ENCODE measurements at regions not wholly inside any gene's neighbourhood (a gene's known extent, or its start where the extent isn't known, plus 50 kb on each side); places are given as distances from the start of the nearest gene placed in this dataset.

DNA sequence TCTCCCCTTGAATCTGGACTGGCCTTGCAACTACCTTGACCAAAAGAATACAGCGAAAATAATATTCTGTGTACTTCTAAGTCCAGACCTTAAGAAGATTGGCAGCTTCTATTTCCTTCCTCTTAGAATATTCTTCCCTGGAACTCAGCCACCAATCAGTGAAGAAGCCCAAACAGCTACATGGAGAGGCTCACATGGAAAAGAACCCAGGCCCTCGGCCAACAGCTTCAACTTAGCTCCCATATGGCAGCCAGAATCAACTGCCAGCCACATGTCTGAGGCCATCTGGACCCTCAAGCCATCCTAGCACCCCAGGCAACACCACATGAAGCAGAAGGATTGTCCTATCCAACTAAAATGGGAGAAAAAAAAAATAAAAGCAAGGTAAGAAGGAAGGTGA lies 178.8 kb downstream of the IBTK start:
- no peak for DNase-seq

DNA sequence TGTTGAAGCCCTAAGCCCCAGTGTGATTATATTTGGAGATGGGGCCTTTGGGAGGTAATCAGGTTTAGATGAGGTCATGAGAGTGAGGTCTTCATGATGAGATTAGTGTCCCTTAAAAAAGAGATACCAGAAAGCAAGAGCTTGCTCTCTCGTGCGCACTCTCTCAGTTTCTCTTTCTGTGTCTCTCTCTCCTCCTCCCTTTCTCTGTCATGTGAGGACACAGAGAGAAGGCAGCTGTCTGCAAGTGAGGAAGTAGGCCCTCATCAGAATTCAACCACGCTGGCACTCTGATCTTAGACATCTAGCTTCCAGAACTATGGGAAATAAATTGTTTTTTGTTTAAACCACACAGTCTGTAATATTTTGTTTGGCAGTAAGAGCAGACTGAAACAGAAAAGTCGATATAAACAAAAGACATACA lies 180.5 kb downstream of the IBTK start:
- no peak for DNase-seq

DNA sequence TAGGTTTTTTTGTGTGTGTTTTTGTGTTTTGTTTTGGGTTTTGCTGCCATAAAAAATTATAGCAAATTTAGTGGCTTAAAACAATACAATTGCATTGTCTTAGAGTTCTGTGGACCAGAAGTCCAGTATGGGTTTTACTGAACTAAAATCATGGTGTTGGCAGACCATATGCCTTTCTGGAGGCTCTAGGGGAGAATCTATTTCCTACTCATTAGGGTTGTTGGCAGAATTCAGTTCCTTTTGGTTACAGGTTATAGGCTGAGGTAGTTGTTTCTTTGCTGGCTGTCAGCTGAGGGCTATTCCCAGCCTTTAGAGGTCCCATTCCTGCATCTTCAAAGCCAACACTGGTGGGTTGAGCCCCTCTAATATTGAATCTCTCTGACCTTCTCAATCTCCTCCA lies 181.3 kb downstream of the IBTK start:
- DNase-seq, result no peak

DNA sequence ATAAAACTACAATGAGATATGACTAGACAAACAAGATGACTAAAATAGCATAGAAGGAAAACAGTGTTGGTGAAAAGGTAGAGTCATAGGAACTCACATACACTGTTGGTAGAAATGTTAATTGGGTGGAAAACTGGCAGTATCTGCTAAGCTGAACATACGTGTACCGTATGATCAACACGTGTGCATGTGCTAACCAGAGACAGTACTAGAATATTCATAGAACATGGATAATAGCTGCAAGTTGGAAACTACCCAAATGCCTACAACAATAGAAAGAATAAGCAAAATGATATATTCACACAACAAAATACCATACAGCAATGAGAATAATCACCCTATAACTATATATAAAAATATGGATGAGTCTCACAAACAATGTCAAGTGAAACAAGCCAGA lies 184.0 kb downstream of the IBTK start:
- no peak for DNase-seq

DNA sequence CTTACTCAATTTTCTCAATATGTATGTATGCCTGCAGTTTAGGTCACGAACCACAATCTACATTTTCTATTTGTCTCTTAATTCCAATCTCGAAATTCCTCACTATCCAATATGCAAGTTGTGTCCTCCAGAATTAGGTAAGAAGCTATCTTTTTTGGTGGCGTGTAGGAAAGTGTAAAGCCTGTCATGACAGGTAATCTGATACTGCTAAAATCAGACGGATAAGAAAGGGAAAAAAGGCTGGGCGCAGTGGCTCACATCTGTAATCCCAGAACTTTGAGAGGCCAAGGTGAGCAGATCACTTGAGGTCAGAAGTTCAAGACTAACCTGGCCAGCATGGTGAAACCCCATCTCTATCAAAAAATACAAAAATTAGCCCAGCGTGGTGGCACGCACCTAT lies 185.3 kb downstream of the IBTK start:
- no peak for DNase-seq

DNA sequence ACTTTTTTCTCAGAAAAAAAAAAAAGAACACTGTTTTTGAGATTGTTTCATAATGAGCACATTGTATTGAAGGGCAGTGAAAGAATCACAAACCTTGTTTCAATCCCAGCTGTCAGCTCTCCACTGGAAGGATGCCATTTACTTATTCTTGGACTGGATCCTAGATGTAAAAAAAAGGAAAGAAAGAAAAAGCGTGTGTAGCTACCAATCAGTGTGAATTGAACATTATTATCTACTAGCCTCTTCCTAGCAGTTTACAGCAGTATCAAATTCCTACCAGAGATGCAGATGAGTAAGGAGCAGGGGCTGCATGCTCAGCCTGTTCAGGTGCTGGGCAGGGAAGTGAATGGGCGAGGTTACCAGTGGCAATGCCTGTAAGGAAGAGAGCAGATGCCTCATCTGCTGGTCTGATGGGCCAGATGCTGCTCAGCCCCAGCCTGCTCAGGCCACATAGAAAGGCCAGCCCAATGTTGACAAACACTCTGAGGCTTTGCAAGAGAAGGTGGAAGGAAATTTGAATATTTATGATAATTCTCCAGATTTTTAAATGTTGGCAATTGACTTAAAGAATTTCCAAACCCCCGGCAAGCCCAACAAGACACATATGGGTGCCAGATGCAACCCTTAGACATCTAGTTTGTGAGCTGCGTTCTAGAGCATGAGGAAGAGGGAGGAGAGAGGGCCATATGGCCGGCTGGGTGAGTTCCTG lies 189.5 kb downstream of the IBTK start:
- peak; percentile 44 for DNase-seq

DNA sequence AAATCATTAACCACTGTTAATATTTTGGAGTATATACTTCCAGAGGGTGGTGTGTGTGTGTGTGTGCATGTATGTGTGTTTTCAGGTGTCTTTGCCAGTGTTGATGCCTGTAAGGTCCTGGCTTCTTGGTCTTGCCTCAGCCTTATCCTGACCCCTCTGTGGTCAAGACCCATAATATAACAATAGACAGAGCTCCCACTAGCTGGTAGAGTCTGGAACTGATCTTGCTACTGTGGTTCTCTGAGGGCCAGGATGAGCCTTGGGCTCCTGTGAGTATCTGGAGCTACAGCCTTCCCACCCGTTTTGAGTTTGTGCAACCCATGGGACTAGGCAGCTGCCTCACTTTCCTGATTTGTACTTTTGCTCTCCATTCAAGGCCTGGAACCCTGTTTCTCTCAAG lies 191.0 kb downstream of the IBTK start:
- no peak for DNase-seq

DNA sequence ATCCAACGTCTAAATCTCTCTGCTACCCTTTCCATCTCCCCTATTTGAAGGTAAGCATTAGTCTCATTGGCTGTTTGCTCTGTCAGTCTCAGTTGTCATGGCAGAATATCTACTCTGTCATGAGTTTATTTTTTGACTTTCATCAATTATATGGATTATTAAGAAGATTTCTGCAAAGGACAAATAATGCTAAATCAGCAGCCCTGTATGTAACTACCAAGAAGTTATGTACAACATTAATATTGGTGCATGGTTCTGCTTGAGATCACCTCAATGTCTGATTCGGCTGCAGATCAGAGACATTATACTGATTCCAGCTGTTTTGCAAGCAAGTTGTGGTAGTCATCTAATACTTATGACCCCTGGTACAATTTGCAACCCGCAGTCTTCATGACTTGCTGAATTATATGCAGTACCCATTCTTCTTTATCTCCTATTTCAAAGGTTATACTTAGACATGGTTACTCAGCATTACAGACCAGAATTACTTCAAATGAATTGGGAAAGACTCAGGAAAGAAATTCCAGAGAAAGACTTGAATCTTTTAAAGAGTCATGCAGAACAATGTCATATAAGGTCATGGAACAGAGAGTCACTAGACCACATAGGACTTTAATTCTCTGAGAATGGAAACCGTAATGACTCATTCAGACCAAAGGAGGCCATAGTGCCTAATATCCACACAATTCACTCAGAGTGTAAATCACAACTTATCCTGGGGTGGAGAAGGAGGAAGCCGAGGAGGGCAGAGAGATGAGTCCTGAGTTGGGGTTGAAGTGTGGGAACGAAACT lies 201.4 kb downstream of the IBTK start:
- DNase-seq, result no peak

DNA sequence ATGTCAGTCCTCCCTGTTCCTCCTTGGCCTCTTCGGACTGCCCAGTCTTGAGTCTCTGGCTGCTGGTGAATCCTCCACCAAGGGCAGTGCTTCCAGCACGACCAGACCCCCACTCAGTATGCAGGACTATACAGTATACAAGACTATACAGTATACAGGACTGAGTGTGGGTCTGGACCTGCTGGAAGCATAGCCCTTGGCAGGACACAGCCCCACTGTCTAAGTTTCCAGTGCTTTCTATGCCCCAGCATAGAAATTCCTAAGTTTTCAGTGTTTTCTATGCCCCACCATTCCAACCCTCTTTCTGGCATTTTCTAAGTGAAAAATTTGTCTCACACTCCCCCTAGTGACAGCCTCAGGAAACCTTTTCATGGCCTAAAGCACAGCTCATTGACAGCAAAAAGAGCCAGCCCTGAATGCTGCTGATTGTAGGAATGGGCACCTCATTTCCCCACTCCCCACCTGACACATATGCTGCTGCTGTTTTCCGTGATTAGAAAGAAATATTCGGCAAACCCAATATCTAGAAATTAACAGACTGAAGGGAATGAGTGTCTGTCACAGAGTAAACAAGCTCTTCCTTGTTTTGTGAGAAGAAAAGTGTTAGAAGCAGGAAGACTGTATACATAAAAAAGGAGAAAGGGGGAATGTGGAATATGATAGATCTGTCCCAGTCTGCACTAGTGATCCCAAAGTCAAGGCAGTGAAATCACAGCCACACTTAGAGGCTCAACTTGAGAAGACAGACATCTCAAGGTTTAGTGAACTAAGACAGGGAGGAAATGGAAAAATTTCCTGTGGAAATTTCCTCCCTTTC lies 206.9 kb downstream of the IBTK start:
- peak; percentile 33 for DNase-seq

DNA sequence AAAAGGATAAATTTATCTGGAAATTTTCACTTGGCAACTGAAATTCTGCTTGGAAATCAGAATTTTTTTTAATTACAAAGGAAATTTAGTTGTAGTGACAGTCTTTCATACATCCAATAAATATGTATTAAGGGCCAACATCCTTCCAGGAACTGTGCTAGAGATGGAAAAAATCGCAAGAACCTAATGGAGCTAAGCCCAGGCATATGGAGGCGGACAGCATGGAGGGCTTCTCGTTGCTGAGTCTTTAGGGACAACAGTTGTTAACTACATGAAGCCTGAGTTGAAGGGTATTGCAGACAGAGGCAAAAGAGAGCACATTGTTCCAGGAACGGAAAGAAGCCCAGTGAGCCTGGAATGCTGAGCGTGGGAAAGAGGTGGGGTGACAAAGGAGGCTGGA lies 208.9 kb downstream of the IBTK start:
- DNase-seq, result no peak

DNA sequence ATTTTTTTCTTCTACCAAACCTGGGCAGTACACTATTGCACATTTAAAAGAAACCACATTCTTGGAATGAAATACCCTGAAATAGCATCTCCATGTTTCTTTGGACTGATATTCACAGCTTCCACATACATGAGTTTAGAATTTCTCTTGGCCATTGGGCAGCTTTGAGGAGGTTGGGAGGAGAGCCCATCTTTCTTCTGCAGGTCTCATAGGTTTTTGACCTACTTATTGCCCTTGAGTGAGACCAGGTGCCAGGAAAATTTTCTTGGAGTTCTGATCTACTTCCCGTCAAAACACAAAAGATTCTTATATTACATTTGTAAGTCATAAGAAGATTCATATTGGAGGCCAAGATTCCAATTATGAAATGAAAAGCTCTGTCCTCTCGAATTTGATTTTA lies 212.0 kb downstream of the IBTK start:
- no peak for DNase-seq

DNA sequence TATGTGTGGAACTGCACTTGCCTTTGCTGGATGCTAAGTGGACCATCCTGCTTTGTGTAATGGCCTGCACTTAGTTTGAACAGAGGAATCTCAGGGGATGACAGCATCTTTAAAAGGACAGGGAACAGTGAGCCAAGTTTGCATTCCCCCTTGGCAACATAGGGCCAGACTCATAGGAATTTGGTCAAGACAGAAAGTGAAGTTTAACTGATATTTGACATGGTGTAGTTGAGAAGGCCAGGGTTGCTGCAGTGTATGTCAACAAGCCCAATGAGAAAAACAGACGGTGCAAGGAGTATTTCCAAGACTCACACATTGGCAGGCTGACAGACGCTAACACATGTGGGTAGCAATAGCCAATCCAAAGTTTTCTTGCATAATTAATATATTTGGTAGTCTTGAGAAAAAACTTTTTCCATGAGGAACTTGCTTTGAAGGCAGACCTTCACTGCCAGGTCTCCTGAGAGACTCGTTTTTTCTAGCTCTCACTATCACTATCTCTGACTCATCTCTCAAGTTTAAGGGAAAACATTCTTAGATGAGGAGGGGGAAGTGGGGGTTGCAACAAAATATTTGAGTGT lies 213.8 kb downstream of the IBTK start:
- DNase-seq, result no peak

DNA sequence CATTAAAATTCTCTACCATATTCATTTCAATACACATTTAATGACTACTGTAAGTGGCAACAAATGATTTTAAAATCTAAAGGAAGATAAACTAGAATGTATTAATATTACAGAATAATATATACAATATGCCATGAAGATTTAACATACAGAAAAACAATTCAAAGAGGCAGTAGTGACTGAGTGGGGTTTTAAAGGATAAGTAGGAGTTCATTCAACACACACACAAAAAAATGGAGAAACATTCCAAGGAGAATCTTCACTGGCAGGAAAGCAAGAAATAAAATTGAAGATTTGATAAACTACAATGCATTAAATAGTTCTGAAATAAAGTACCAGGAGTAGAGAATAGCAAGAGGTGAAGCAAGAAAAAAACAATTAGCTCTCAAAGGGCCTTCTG lies 215.1 kb downstream of the IBTK start:
- no peak for DNase-seq

DNA sequence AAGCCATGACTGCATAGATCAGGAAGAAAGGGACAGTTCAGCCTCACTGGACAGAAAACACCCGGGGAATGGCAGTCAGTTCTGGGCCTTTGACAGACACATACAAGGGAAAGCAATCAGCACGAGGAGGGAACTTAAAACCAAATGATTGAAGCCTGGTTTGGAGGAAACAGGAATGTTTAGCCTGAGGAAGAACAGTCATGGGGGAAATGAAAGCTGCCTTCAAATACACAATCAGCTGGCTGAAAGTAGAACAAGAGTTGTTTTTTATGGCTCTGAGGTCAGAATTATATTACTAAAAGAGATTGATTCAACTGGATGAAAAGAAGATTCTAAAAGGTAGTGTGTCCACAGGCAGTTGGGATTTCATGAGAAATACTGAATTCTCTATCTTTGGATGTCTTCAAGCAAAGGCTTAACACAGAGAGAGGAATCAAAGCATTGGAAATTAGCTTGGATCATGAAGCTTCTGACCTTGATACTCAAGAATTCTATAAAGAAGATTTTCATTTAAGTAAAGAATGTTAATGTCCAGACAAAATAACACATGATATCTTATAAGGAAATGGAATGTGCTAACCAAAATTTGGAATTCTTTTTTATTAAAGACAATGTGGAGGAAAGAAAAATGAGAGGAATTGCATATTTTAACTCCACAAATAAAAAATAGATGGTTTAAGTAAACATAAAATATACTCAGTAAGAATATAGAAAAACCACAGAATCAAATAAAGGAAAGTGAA lies 216.6 kb downstream of the IBTK start:
- no peak for DNase-seq

DNA sequence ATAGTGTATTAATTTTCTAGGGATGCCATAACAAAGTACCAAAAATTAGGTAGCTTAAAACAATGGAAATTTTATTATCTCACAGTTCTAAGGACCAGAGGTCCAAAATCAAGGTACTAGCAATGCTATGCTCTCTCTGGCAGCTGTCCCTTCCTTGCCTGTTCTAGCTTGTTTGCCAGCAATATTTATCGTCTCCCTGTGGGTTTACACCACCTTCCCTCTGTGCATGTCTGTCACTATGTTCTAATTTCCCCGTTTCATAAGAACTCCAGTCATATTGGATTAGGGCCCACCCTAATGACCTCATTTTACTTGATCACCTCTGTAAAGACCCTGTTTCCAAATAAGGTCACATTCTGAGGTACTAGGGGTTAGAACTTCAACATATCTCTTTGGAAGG lies 217.2 kb downstream of the IBTK start:
- DNase-seq, result no peak

DNA sequence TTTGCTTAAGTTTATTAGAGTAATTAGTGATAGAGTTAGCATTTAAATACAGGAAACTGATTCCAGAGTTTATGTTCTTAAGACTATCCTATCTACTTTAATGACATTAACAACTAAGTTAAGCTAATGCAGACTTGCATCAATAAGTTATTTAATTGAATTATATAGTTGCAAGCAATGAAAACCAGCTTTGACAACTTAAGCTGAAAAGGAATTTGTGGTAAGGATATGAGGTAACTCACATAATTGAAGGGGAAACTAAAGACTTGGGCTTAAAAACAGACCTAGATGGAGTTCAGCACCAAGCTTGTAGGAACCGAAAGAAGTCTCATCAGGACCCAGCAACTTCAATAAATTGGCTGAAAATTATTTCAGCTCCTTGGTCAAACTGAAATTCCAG lies 222.3 kb downstream of the IBTK start:
- no peak for DNase-seq

DNA sequence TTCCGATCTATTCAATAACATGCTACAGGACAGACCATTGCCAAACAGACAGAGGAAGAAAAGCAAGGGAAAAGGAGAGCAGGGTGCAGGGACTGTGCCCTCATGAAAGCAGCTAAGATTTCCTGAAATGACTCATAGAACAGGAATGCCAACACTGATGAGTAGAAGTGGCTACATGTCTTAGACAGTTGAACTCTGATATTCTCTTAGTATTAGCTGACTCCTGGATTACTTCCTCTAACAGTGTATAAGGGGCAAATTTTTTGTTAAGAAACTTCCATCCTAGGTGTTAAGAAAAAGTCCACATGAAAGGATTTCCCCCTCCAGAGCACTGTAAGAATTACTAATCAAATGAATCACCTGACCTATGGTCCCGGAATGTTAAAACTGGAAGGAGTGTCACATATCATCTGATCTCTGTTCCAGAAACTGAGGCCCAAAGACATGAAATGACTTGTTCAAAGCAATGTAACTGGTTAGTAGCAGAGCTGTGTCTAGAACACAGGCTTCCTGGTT lies 224.9 kb downstream of the IBTK start:
- no peak for DNase-seq

DNA sequence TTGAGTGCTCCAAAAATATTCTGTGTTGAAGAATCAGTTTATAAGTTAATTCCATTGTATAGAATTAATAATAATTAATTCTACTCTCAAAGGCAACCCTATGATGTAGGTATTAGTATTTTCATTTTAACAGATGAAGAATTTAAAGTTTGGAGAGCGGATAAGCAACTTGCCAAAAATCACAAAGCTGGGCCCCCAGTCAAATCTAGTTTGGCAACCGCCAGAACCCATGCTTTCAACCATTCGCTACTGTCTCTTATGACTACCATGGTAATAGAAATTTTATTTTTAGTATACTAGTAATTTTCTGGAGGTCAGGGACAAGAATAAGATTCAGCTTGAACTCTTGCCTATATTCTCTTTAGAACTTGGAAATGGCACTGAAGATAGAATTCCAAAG lies 229.8 kb downstream of the IBTK start:
- no peak for DNase-seq

DNA sequence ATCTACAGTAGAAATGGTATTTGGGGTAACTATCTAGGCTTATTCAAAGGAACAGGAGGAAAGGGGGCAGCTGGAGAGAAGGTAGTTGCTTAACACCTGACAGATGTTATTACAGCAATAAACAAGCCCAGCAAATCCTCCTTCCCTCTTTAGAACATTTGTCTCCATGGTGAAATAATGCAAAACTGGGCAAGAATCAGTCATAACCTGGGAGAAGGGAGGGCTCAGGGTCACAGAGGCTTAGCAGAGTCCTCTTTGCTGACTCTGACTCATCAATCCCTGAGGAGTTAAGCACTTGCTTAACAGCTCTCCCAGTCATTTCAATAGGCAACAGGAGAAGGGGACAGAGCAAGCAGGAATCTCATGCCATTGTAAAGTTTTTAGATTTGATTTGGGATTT lies 230.3 kb downstream of the IBTK start:
- no peak for DNase-seq

DNA sequence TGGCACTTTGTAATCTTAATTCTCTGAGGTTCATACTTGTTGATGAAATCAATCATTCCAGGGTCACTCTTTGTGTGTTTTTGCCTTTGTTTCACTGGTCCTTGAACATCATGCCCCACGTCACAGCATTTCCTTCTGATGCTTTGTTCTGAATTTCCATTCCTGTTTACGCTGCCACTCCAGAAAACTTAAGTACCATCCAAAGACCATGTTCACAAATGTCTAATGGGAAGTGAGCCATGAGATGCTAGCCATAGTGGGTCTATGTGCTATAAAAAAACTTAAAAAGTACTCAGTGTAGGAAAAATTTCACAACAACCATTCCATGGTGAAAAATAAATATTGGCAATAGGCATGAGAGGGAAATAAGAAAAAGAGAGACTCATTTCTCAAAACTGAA lies 232.0 kb downstream of the IBTK start:
- no peak for DNase-seq

DNA sequence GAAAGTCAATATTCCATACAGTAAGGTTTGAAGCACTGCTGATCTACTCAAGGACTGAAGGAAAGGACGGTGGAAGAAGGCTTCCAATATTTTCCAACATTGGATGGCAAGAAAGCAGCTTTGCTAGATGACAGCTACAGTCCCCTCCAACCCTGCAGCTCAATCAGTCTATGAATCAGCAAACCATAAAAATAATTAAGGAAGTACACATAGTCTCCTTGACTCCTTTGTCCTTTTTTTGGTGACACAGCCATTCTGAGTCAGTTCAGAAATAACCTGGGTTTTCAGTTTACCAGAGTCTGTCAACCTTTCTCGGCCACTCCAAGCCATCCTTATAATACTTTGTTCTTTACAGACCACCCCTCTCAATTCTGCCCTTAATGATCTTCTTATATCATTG lies 232.5 kb downstream of the IBTK start:
- DNase-seq, result no peak

Measured in COR-L47 (cell line).